ENCODE measurements at regions not wholly inside any gene's neighbourhood (a gene's known extent, or its start where the extent isn't known, plus 50 kb on each side); places are given as distances from the start of the nearest gene placed in this dataset.

- no peak overlapping the region for H3K4me3 ChIP-seq (replicated peaks in 1 of 2; ENCODE audit: low read depth in 2 of 2, low read length in 2 of 2)
- DNase-seq (ENCODE audit: low read depth in 2 of 2), result no peak
- TF ChIP-seq, protein P1, sequence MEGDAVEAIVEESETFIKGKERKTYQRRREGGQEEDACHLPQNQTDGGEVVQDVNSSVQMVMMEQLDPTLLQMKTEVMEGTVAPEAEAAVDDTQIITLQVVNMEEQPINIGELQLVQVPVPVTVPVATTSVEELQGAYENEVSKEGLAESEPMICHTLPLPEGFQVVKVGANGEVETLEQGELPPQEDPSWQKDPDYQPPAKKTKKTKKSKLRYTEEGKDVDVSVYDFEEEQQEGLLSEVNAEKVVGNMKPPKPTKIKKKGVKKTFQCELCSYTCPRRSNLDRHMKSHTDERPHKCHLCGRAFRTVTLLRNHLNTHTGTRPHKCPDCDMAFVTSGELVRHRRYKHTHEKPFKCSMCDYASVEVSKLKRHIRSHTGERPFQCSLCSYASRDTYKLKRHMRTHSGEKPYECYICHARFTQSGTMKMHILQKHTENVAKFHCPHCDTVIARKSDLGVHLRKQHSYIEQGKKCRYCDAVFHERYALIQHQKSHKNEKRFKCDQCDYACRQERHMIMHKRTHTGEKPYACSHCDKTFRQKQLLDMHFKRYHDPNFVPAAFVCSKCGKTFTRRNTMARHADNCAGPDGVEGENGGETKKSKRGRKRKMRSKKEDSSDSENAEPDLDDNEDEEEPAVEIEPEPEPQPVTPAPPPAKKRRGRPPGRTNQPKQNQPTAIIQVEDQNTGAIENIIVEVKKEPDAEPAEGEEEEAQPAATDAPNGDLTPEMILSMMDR (IDR thresholded peaks at IDR 0.05; ENCODE audit: low read depth, low read length), result no peak
These were observed 59.8 kb upstream of the SLC38A2 start for GRCh38 chr12:46432325-46432724.

GRCh38 chr12:46430340-46430948 lies 57.9 kb upstream of the SLC38A2 start:
- TF ChIP-seq, protein P1 (IDR thresholded peaks at IDR 0.05; ENCODE audit: low read depth, low read length), result no peak
- H3K4me3 ChIP-seq (replicated peaks in 1 of 2; ENCODE audit: low read depth in 2 of 2, low read length in 2 of 2), result no peak overlapping the region
- peak; percentile 90 to 95 for DNase-seq (ENCODE audit: low read depth in 2 of 2)

All from cardiac fibroblast (primary cell).